ENCODE measurements at regions not wholly inside any gene's neighbourhood (a gene's known extent, or its start where the extent isn't known, plus 50 kb on each side); places are given as distances from the start of the nearest gene placed in this dataset.

GRCh38 chr3:74048699-74049098 is 424.0 kb upstream of the PDZRN3 start:
- no peak overlapping the region for H3K4me3 ChIP-seq (ENCODE audit: low read length)
- H3K27ac ChIP-seq (ENCODE audit: low read length): no peak overlapping the region
- H3K27me3 ChIP-seq (ENCODE audit: control insufficient read depth, insufficient read depth, low read length): no peaks in the 10 kb centered on the region
- DNase-seq: no peak
- H3K9me3 ChIP-seq (ENCODE audit: control insufficient read depth, low read depth, low read length): no peaks in the 10 kb centered on the region
- no peaks in the 10 kb centered on the region for H3K4me1 ChIP-seq (ENCODE audit: control insufficient read depth, insufficient read depth, low read length)
- H3K36me3 ChIP-seq (ENCODE audit: control insufficient read depth, insufficient read depth, low read length): no peaks in the 10 kb centered on the region

GRCh38 chr3:74045000-74045399 is 420.3 kb upstream of the PDZRN3 start:
- H3K36me3 ChIP-seq (ENCODE audit: control insufficient read depth, insufficient read depth, low read length): no peaks in the 10 kb centered on the region
- H3K27me3 ChIP-seq (ENCODE audit: control insufficient read depth, insufficient read depth, low read length): no peaks in the 10 kb centered on the region
- no peak overlapping the region for H3K27ac ChIP-seq (ENCODE audit: low read length)
- no peak overlapping the region for H3K4me3 ChIP-seq (ENCODE audit: low read length)
- no peaks in the 10 kb centered on the region for H3K4me1 ChIP-seq (ENCODE audit: control insufficient read depth, insufficient read depth, low read length)
- whole genome bisulfite sequencing (ENCODE audit: insufficient coverage, low lambda C conversion rate): 100% methylated on average over 2 of the region's 2 CpGs
- H3K9me3 ChIP-seq (ENCODE audit: control insufficient read depth, low read depth, low read length): no peaks in the 10 kb centered on the region
- no peak for DNase-seq

- Histone ChIP-seq H3K9me3 (ENCODE audit: control insufficient read depth, low read depth, low read length) (no peaks in the 10 kb centered on the region), H3K27me3 (ENCODE audit: control insufficient read depth, insufficient read depth, low read length) (no peaks in the 10 kb centered on the region), H3K4me3 (ENCODE audit: low read length) (no peak overlapping the region), H3K27ac (ENCODE audit: low read length) (no peak overlapping the region), H3K36me3 (ENCODE audit: control insufficient read depth, insufficient read depth, low read length) (no peaks in the 10 kb centered on the region), H3K4me1 (ENCODE audit: control insufficient read depth, insufficient read depth, low read length) (no peaks in the 10 kb centered on the region)
- WGBS (ENCODE audit: insufficient coverage, low lambda C conversion rate): 100% methylated on average over 1 of the region's 6 CpGs
- DNase-seq: no peak
Measured at GRCh38 chr3:74041068-74041675, 416.4 kb upstream of the PDZRN3 start.

- no peak overlapping the region for H3K4me3 ChIP-seq (ENCODE audit: low read length)
- no peaks in the 10 kb centered on the region for H3K27me3 ChIP-seq (ENCODE audit: control insufficient read depth, insufficient read depth, low read length)
- H3K27ac ChIP-seq (ENCODE audit: low read length): no peak overlapping the region
- no CpG with 5 or more reads among the region's 1 CpG for WGBS (ENCODE audit: insufficient coverage, low lambda C conversion rate)
- H3K36me3 ChIP-seq (ENCODE audit: control insufficient read depth, insufficient read depth, low read length): no peaks in the 10 kb centered on the region
- no peaks in the 10 kb centered on the region for H3K4me1 ChIP-seq (ENCODE audit: control insufficient read depth, insufficient read depth, low read length)
- no peaks in the 10 kb centered on the region for H3K9me3 ChIP-seq (ENCODE audit: control insufficient read depth, low read depth, low read length)
- DNase-seq: no peak
Measured at GRCh38 chr3:74039105-74039504, 414.4 kb upstream of the PDZRN3 start.

GRCh38 chr3:74036568-74036967 is 411.8 kb upstream of the PDZRN3 start:
- DNase-seq: no peak
- WGBS (ENCODE audit: insufficient coverage, low lambda C conversion rate): no CpG with 5 or more reads among the region's 1 CpG
- Histone ChIP-seq H3K27ac (ENCODE audit: low read length) (no peak overlapping the region), H3K36me3 (ENCODE audit: control insufficient read depth, insufficient read depth, low read length) (no peaks in the 10 kb centered on the region), H3K4me3 (ENCODE audit: low read length) (no peak overlapping the region), H3K4me1 (ENCODE audit: control insufficient read depth, insufficient read depth, low read length) (no peaks in the 10 kb centered on the region), H3K27me3 (ENCODE audit: control insufficient read depth, insufficient read depth, low read length) (no peaks in the 10 kb centered on the region), H3K9me3 (ENCODE audit: control insufficient read depth, low read depth, low read length) (no peaks in the 10 kb centered on the region)

GRCh38 chr3:74036102-74036501 is 411.4 kb upstream of the PDZRN3 start:
- no peaks in the 10 kb centered on the region for H3K9me3 ChIP-seq (ENCODE audit: control insufficient read depth, low read depth, low read length)
- no CpG with 5 or more reads among the region's 3 CpGs for WGBS (ENCODE audit: insufficient coverage, low lambda C conversion rate)
- DNase-seq: no peak
- H3K36me3 ChIP-seq (ENCODE audit: control insufficient read depth, insufficient read depth, low read length): no peaks in the 10 kb centered on the region
- no peak overlapping the region for H3K27ac ChIP-seq (ENCODE audit: low read length)
- no peak overlapping the region for H3K4me3 ChIP-seq (ENCODE audit: low read length)
- H3K4me1 ChIP-seq (ENCODE audit: control insufficient read depth, insufficient read depth, low read length): no peaks in the 10 kb centered on the region
- H3K27me3 ChIP-seq (ENCODE audit: control insufficient read depth, insufficient read depth, low read length): no peaks in the 10 kb centered on the region

- no peak overlapping the region for H3K4me3 ChIP-seq (ENCODE audit: low read length)
- H3K36me3 ChIP-seq (ENCODE audit: control insufficient read depth, insufficient read depth, low read length): no peaks in the 10 kb centered on the region
- H3K27ac ChIP-seq (ENCODE audit: low read length): no peak overlapping the region
- no peaks in the 10 kb centered on the region for H3K27me3 ChIP-seq (ENCODE audit: control insufficient read depth, insufficient read depth, low read length)
- WGBS (ENCODE audit: insufficient coverage, low lambda C conversion rate): no CpG with 5 or more reads among the region's 2 CpGs
- no peaks in the 10 kb centered on the region for H3K9me3 ChIP-seq (ENCODE audit: control insufficient read depth, low read depth, low read length)
- no peaks in the 10 kb centered on the region for H3K4me1 ChIP-seq (ENCODE audit: control insufficient read depth, insufficient read depth, low read length)
- no peak for DNase-seq
Measured at GRCh38 chr3:74033806-74034205, 409.1 kb upstream of the PDZRN3 start.

- Histone ChIP-seq H3K36me3 (ENCODE audit: control insufficient read depth, insufficient read depth, low read length) (no peaks in the 10 kb centered on the region), H3K4me3 (ENCODE audit: low read length) (no peak overlapping the region), H3K27ac (ENCODE audit: low read length) (no peak overlapping the region), H3K27me3 (ENCODE audit: control insufficient read depth, insufficient read depth, low read length) (no peaks in the 10 kb centered on the region), H3K4me1 (ENCODE audit: control insufficient read depth, insufficient read depth, low read length) (no peaks in the 10 kb centered on the region), H3K9me3 (ENCODE audit: control insufficient read depth, low read depth, low read length) (no peaks in the 10 kb centered on the region)
- no CpG with 5 or more reads among the region's 2 CpGs for WGBS (ENCODE audit: insufficient coverage, low lambda C conversion rate)
- no peak for DNase-seq
Measured at GRCh38 chr3:74033381-74033780, 408.6 kb upstream of the PDZRN3 start.

GRCh38 chr3:74027121-74027520 is 402.4 kb upstream of the PDZRN3 start:
- H3K4me1 ChIP-seq (ENCODE audit: control insufficient read depth, insufficient read depth, low read length): no peaks in the 10 kb centered on the region
- H3K9me3 ChIP-seq (ENCODE audit: control insufficient read depth, low read depth, low read length): no peaks in the 10 kb centered on the region
- no peak overlapping the region for H3K27ac ChIP-seq (ENCODE audit: low read length)
- WGBS (ENCODE audit: insufficient coverage, low lambda C conversion rate): 100% methylated on average over 1 of the region's 7 CpGs
- DNase-seq: peak; percentile 5 to 22
- H3K36me3 ChIP-seq (ENCODE audit: control insufficient read depth, insufficient read depth, low read length): no peaks in the 10 kb centered on the region
- no peaks in the 10 kb centered on the region for H3K27me3 ChIP-seq (ENCODE audit: control insufficient read depth, insufficient read depth, low read length)
- no peak overlapping the region for H3K4me3 ChIP-seq (ENCODE audit: low read length)

- DNase-seq: peak; percentile 54 to 67
- WGBS (ENCODE audit: insufficient coverage, low lambda C conversion rate): no CpG with 5 or more reads among the region's 2 CpGs
Measured at GRCh38 chr3:74023395-74023794, 398.7 kb upstream of the PDZRN3 start.

GRCh38 chr3:74021449-74021848 is 396.7 kb upstream of the PDZRN3 start:
- no peak overlapping the region for H3K4me3 ChIP-seq (ENCODE audit: low read length)
- WGBS (ENCODE audit: insufficient coverage, low lambda C conversion rate): 49% methylated on average over 2 of the region's 2 CpGs
- H3K27me3 ChIP-seq (ENCODE audit: control insufficient read depth, insufficient read depth, low read length): no peaks in the 10 kb centered on the region
- no peak for DNase-seq
- H3K9me3 ChIP-seq (ENCODE audit: control insufficient read depth, low read depth, low read length): no peaks in the 10 kb centered on the region
- H3K27ac ChIP-seq (ENCODE audit: low read length): no peak overlapping the region
- no peaks in the 10 kb centered on the region for H3K36me3 ChIP-seq (ENCODE audit: control insufficient read depth, insufficient read depth, low read length)
- no peaks in the 10 kb centered on the region for H3K4me1 ChIP-seq (ENCODE audit: control insufficient read depth, insufficient read depth, low read length)

More at GRCh38 chr3:74023395-74023794, 398.7 kb upstream of the PDZRN3 start:
- Histone ChIP-seq H3K27ac (ENCODE audit: low read length) (no peak overlapping the region), H3K4me3 (ENCODE audit: low read length) (no peak overlapping the region), H3K4me1 (ENCODE audit: control insufficient read depth, insufficient read depth, low read length) (no peaks in the 10 kb centered on the region), H3K27me3 (ENCODE audit: control insufficient read depth, insufficient read depth, low read length) (no peaks in the 10 kb centered on the region), H3K36me3 (ENCODE audit: control insufficient read depth, insufficient read depth, low read length) (no peaks in the 10 kb centered on the region), H3K9me3 (ENCODE audit: control insufficient read depth, low read depth, low read length) (no peaks in the 10 kb centered on the region)
